Testis (tissue), 2 donors: ENCODE measurements at regions not wholly inside any gene's neighbourhood (a gene's known extent, or its start where the extent isn't known, plus 50 kb on each side); places are given as distances from the start of the nearest gene placed in this dataset.

Experiments used
- DNase-seq: peaks from one replicate; pipeline ENCODE4 v3.0.0-alpha.2; 2019
- H3K27ac ChIP-seq, 2 donors: fragments of 200-600 bp; sonication (generic); one replicate each; pipeline ENCODE4 v1.5.1; 2019
- H3K27me3 ChIP-seq: fragments of 200-600 bp; sonication (generic); one replicate; pipeline ENCODE4 v1.5.1; 2019
- H3K36me3 ChIP-seq: fragments of 200-600 bp; sonication (generic); one replicate; pipeline ENCODE4 v1.5.1; 2017; ENCODE audit warnings: low read depth; ENCODE audit errors: missing control alignments
- H3K4me1 ChIP-seq: fragments of 200-600 bp; sonication (generic); one replicate; pipeline ENCODE4 v1.5.1; 2019
- H3K4me3 ChIP-seq, 2 donors: fragments of 200-600 bp; sonication (generic); one replicate each; pipeline ENCODE4 v1.5.1; 2017 to 2019
- H3K9me3 ChIP-seq: fragments of 200-600 bp; sonication (generic); one replicate; pipeline ENCODE4 v1.5.1; 2017
- POLR2A ChIP-seq: fragments of 450-650 bp; IDR thresholded peaks from one replicate; pipeline ENCODE4 v1.6.1; 2017; ENCODE audit warnings: antibody characterized with exemption, mild to moderate bottlenecking, moderate library complexity
- WGBS, 2 donors: methylation state at CpG; one replicate each; pipeline ENCODE4 v1.1.5; 2018; 5-methylcytosine and 5-hydroxymethylcytosine counted together
- intact Hi-C: fragments of 100-400 bp; cut with DNase I; formaldehyde crosslinking; loops from one replicate; pipeline ENCODE4 v1.15.1; 2023; ENCODE audit warnings: low total_unique reads
- TF ChIP-seq, protein P1 (sequence below), 3 experiments: fragments of 450-650 bp in 2 of 3; fragments of 200-600 bp in 1 of 3; sonication (generic) in 1 of 3; IDR thresholded peaks; one replicate each; pipeline ENCODE4 v1.5.1; 2016 to 2019; ENCODE audit warnings: antibody characterized with exemption in 3 of 3, mild to moderate bottlenecking in 2 of 3, moderate library complexity in 1 of 3

DNA sequence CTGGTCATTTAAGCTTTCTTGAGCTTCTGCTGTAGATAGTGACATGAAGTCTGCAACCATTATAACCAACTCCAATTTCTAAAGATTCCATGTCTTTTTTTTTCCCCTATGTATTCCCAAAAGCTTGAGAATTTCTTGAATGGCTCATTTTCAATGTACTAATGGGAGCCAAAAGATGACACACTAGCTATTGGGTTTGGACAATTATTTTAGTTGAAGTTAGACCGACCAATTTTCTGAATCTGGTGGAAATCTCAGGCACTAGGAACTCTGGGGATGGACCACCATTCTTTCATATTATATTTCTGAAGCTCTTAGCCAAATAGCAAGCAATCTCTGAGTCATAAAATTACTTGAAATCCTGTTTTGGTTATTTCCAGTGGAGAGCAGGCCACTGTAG lies 617.4 kb upstream of the ADAMTS5 start:
- H3K4me1 ChIP-seq = no peaks in the 10 kb centered on the region
- H3K27me3 ChIP-seq = no peaks in the 10 kb centered on the region
- intact Hi-C loops = no loop called here
- TF ChIP-seq, protein P1, sequence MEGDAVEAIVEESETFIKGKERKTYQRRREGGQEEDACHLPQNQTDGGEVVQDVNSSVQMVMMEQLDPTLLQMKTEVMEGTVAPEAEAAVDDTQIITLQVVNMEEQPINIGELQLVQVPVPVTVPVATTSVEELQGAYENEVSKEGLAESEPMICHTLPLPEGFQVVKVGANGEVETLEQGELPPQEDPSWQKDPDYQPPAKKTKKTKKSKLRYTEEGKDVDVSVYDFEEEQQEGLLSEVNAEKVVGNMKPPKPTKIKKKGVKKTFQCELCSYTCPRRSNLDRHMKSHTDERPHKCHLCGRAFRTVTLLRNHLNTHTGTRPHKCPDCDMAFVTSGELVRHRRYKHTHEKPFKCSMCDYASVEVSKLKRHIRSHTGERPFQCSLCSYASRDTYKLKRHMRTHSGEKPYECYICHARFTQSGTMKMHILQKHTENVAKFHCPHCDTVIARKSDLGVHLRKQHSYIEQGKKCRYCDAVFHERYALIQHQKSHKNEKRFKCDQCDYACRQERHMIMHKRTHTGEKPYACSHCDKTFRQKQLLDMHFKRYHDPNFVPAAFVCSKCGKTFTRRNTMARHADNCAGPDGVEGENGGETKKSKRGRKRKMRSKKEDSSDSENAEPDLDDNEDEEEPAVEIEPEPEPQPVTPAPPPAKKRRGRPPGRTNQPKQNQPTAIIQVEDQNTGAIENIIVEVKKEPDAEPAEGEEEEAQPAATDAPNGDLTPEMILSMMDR (IDR thresholded peaks at IDR 0.05) = no peak
- TF ChIP-seq POLR2A = no peak
- H3K9me3 ChIP-seq = no peaks in the 10 kb centered on the region
- DNase-seq = no peak
- WGBS, 2 donors = 76 to 80% methylated on average over 1 of the region's 1 CpG
- no peaks in the 10 kb centered on the region for H3K36me3 ChIP-seq
- H3K27ac ChIP-seq = no peak overlapping the region
- H3K4me3 ChIP-seq = no peak overlapping the region

DNA sequence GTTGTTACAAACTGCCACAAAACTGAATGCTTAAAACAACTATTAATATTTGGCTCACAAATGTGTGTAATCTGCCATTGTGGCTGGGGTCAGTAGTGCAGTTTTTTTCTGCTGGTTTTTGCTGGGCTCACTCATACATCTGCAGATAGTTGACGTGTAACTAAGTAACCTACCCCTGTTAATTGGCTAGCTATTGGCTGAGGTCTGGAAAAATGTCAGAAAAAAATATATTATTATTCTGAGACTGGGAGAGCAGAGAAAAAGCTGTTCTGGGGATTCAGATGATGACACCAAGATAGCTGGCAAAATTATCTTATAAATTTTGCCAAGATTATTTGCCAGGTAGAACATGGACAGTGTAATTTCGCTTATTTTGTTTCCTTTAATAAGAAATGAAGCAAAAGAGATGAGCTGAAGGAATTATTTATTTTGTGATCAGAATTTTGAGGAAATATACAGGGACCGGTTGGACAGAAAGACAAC lies 616.1 kb upstream of the ADAMTS5 start:
- H3K27ac ChIP-seq = no peak overlapping the region
- no peaks in the 10 kb centered on the region for H3K36me3 ChIP-seq
- no peak for DNase-seq
- H3K9me3 ChIP-seq = no peaks in the 10 kb centered on the region
- H3K4me1 ChIP-seq = no peaks in the 10 kb centered on the region
- intact Hi-C loops = no loop called here
- no peak overlapping the region for H3K4me3 ChIP-seq
- H3K27me3 ChIP-seq = no peaks in the 10 kb centered on the region
- 68 to 73% methylated on average over 3 of the region's 3 CpGs for WGBS, 2 donors
- TF ChIP-seq, protein P1 (IDR thresholded peaks at IDR 0.05) = no peak
- TF ChIP-seq POLR2A = no peak

DNA sequence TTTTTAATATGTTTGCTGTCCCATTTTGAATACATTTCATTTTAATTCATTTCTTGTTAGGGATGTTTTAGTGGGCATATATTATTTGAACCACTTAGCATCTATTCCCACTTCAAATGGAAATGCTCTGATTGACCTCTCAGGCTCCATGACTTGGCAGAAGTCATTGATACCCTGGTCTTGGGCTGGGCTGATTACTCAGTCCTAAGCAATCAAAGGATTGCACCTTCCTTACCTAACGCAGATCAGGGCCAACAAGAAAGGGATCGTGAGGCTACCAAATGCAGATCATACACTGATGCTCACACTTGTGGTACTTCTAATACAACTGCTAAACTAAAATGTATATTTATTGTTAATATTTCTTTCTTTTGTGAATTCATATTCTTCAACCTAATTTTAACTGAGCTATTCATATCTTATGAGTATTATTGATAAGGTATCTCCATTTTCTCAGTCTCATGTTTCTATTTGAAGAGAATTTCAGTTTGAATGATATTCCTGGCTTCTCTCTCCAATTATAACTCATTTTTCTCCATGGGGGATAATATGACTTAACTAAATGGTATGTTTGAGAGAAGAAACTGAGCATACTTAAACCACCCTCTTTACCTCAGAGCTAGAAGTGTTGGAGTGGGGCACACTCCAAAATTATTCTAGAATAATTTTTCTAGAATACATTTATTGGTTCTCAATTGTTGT lies 615.5 kb upstream of the ADAMTS5 start:
- H3K27ac ChIP-seq = no peak overlapping the region
- no peak overlapping the region for H3K4me3 ChIP-seq
- 93 to 100% methylated on average over 2 of the region's 2 CpGs for WGBS, 2 donors
- no peaks in the 10 kb centered on the region for H3K36me3 ChIP-seq
- H3K4me1 ChIP-seq = no peaks in the 10 kb centered on the region
- H3K27me3 ChIP-seq = no peaks in the 10 kb centered on the region
- H3K9me3 ChIP-seq = no peaks in the 10 kb centered on the region
- no peak for DNase-seq
- TF ChIP-seq, protein P1 (IDR thresholded peaks at IDR 0.05) = no peak
- TF ChIP-seq POLR2A = no peak
- intact Hi-C loops = no loop called here

DNA sequence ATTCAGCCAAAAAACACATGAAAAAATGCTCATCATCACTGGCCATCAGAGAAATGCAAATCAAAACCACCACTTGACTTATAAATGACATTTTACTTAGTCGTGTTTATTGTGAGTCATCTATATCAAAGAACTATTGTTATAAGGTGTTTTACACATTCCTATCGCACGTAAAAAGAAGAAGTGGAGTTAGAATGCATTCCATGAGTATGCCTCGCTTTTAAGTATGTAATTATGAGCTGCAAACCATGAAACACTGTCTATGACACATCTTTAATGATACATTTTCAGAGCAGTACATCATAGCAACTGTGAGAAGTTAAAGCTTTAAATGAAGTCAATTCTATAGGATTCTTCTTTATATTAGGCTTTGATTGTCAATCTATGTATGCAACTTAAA lies 614.3 kb upstream of the ADAMTS5 start:
- WGBS, 2 donors = 96 to 97% methylated on average over 4 of the region's 4 CpGs
- Histone ChIP-seq H3K4me1 (no peaks in the 10 kb centered on the region), H3K27me3 (no peaks in the 10 kb centered on the region), H3K9me3 (no peaks in the 10 kb centered on the region), H3K4me3 (no peak overlapping the region), H3K36me3 (no peaks in the 10 kb centered on the region), H3K27ac (no peak overlapping the region)
- intact Hi-C loops = no loop called here
- no peak for TF ChIP-seq POLR2A
- TF ChIP-seq, protein P1 (IDR thresholded peaks at IDR 0.05) = no peak
- DNase-seq = no peak

DNA sequence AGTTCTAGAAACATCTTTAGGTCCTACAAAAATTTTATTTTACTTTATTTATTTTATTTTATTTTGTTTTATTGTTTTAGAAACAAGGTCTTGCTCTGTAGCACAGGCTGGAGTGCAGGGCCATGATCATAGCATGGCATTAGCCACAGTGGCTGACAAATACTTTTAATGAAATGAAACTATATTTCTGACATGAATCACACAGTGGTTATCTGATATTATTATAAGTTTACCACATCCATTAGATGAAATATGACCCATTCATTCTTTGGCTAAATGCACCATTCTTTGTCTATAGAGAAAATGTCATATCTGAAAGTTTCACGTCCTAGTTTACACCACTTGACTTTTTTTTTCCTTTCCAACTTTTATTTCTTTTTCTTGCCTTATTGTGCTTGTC lies 613.4 kb upstream of the ADAMTS5 start:
- Histone ChIP-seq H3K4me1 (no peaks in the 10 kb centered on the region), H3K9me3 (no peaks in the 10 kb centered on the region), H3K27ac (no peak overlapping the region), H3K4me3 (no peak overlapping the region), H3K36me3 (no peaks in the 10 kb centered on the region), H3K27me3 (no peaks in the 10 kb centered on the region)
- intact Hi-C loops = no loop called here
- TF ChIP-seq, protein P1 (IDR thresholded peaks at IDR 0.05) = no peak
- TF ChIP-seq POLR2A = no peak
- 86 to 98% methylated on average over 1 of the region's 1 CpG for WGBS, 2 donors
- DNase-seq = no peak
